IMR-90 (cell line): ENCODE measurements at regions not wholly inside any gene's neighbourhood (a gene's known extent, or its start where the extent isn't known, plus 50 kb on each side); places are given as distances from the start of the nearest gene placed in this dataset.

ENCODE experiments used
- BHLHE40 ChIP-seq: fragments of 150-350 bp; IDR thresholded peaks from 2 replicates; pipeline ENCODE4 v1.6.1; 2016; ENCODE audit warnings: mild to moderate bottlenecking, low read depth, low read length
- CEBPB ChIP-seq: IDR thresholded peaks from 2 replicates; pipeline ENCODE4 v1.6.1; 2012; ENCODE audit warnings: low read depth, low read length, improper control_type of control experiment
- CTCF ChIP-seq: conservative IDR thresholded peaks from 2 replicates; pipeline ENCODE4 v1.5.1; 2012; ENCODE audit warnings: mild to moderate bottlenecking, low read depth, low read length, improper control_type of control experiment
- FOS ChIP-seq: fragments of 150-350 bp; IDR thresholded peaks from 2 replicates; pipeline ENCODE4 v1.6.1; 2016; ENCODE audit warnings: low read depth, low read length
- MAFK ChIP-seq: IDR thresholded peaks from 2 replicates; pipeline ENCODE4 v1.6.1; 2012; ENCODE audit warnings: low read depth, low read length, improper control_type of control experiment
- MAZ ChIP-seq: IDR thresholded peaks from 2 replicates; pipeline ENCODE4 v1.6.1; 2012; ENCODE audit warnings: low read depth, mild to moderate bottlenecking, low read length, improper control_type of control experiment, moderate library complexity, borderline replicate concordance
- POLR2A ChIP-seq: IDR thresholded peaks from 2 replicates; pipeline ENCODE4 v1.6.1; 2012; ENCODE audit warnings: mild to moderate bottlenecking, low read depth, low read length
- RAD21 ChIP-seq: IDR thresholded peaks from 2 replicates; pipeline ENCODE4 v1.6.1; 2012; ENCODE audit warnings: low read length, improper control_type of control experiment
- RCOR1 ChIP-seq: IDR thresholded peaks from 2 replicates; pipeline ENCODE4 v1.6.1; 2012; ENCODE audit warnings: mild to moderate bottlenecking, low read length, improper control_type of control experiment; ENCODE audit not compliant: insufficient replicate concordance
- RFX5 ChIP-seq: IDR thresholded peaks from 2 replicates; pipeline ENCODE4 v1.8.0; 2012; ENCODE audit warnings: low read depth, mild to moderate bottlenecking, low read length, moderate library complexity
- SMC3 ChIP-seq: fragments of 150-350 bp; IDR thresholded peaks from 2 replicates; pipeline ENCODE4 v1.6.1; 2016; ENCODE audit warnings: low read depth, mild to moderate bottlenecking, antibody characterized with exemption, low read length, moderate library complexity
- TF ChIP-seq, protein P1 (sequence below): fragments of 150-350 bp; IDR thresholded peaks from 2 replicates; pipeline ENCODE4 v1.6.1; 2017; ENCODE audit warnings: mild to moderate bottlenecking, antibody characterized with exemption, low read length, low read depth

DNA sequence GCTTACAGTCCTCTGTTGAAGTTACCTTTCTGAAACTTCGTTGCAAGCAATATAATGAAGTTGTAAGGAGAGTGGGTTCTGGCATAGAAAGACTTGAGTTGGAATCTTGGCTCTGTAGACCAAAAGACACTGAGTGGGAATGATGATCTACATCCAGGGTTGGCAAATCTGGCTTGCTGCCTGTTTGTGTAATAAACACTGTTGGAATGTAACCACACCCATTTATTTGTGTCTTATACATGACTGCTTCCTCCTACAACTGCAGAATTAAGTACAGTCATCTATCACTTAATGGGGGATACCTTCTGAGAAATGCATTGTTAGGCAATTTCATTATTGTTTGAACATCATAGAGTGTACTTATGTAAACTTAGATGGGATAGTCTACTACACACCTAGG is 178.4 kb upstream of the SUCLG2 start:
- TF ChIP-seq CTCF (no peak), RCOR1 (no peak), POLR2A (no peak), FOS (no peak), RAD21 (no peak), BHLHE40 (no peak), MAZ (no peak), MAFK (no peak), SMC3 (no peak), CEBPB (no peak), RFX5 (no peak)
- TF ChIP-seq, protein P1, sequence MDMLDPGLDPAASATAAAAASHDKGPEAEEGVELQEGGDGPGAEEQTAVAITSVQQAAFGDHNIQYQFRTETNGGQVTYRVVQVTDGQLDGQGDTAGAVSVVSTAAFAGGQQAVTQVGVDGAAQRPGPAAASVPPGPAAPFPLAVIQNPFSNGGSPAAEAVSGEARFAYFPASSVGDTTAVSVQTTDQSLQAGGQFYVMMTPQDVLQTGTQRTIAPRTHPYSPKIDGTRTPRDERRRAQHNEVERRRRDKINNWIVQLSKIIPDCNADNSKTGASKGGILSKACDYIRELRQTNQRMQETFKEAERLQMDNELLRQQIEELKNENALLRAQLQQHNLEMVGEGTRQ = no peak
